CD14-positive monocyte (primary cell): ENCODE measurements at regions not wholly inside any gene's neighbourhood (a gene's known extent, or its start where the extent isn't known, plus 50 kb on each side); places are given as distances from the start of the nearest gene placed in this dataset.

Experiments
- DNase-seq, 3 donors: peaks; one replicate each; pipeline ENCODE4 v3.0.0-alpha.2; 2011 to 2022
- H2AFZ ChIP-seq: 2 replicates; pipeline ENCODE4 v1.6.0; 2012; ENCODE audit warnings: mild to moderate bottlenecking, low read depth, low read length, inconsistent platforms; ENCODE audit not compliant: insufficient read depth, poor library complexity, severe bottlenecking
- H3K27ac ChIP-seq, 2 donors: 1 replicate in 1 of 2; 2 replicates in 1 of 2; pipeline ENCODE4 v1.5.1; 2012 to 2013; ENCODE audit warnings: low read length in 2 of 2, control low read depth in 1 of 2, inconsistent platforms in 1 of 2, low read depth in 1 of 2, mild to moderate bottlenecking in 1 of 2
- H3K27me3 ChIP-seq, 2 donors: one replicate each; pipeline versions ENCODE4 v1.6.0 to v1.6.1; 2011 to 2013; ENCODE audit warnings: low read length in 2 of 2; ENCODE audit not compliant: control insufficient read depth in 2 of 2, insufficient read depth in 2 of 2
- H3K36me3 ChIP-seq, 2 donors: replicated peaks in 1 of 2; 1 replicate in 1 of 2; 2 replicates in 1 of 2; pipeline versions ENCODE4 v1.5.1 to v1.6.1; 2012 to 2013; ENCODE audit warnings: low read length in 2 of 2, control low read depth in 1 of 2, inconsistent platforms in 1 of 2, mild to moderate bottlenecking in 1 of 2; ENCODE audit not compliant: insufficient read depth in 2 of 2, control insufficient read depth in 1 of 2
- H3K4me1 ChIP-seq, 2 donors: 1 replicate in 1 of 2; 2 replicates in 1 of 2; pipeline versions ENCODE4 v1.5.1 to v1.6.1; 2012 to 2013; ENCODE audit warnings: low read length in 2 of 2, control low read depth in 1 of 2, inconsistent platforms in 1 of 2, mild to moderate bottlenecking in 1 of 2, moderate library complexity in 1 of 2; ENCODE audit not compliant: insufficient read depth in 2 of 2, control insufficient read depth in 1 of 2
- H3K4me2 ChIP-seq: replicated peaks from 2 replicates; pipeline ENCODE3; 2012; ENCODE audit warnings: low read length, moderate library complexity, mild to moderate bottlenecking; ENCODE audit not compliant: poor library complexity, severe bottlenecking; ENCODE audit errors: extremely low read depth
- H3K4me3 ChIP-seq, 3 experiments: fragments of 200-600 bp in 1 of 3; sonication (generic) in 1 of 3; replicated peaks in 1 of 3; 1 replicate in 2 of 3; 2 replicates in 1 of 3; pipeline ENCODE4 v1.5.1; 2011 to 2013; ENCODE audit warnings: low read length in 3 of 3, mild to moderate bottlenecking in 3 of 3, control low read depth in 2 of 3, low read depth in 2 of 3, inconsistent platforms in 1 of 3, moderate library complexity in 1 of 3
- H3K79me2 ChIP-seq: 2 replicates; pipeline ENCODE4 v1.6.0; 2012; ENCODE audit warnings: mild to moderate bottlenecking, control low read depth, inconsistent platforms, low read length, moderate library complexity; ENCODE audit not compliant: insufficient read depth
- H3K9ac ChIP-seq: 2 replicates; pipeline ENCODE4 v1.6.0; 2017; ENCODE audit warnings: low read length, mild to moderate bottlenecking; ENCODE audit not compliant: insufficient read depth, poor library complexity, severe bottlenecking
- H3K9me3 ChIP-seq, 2 donors: replicated peaks in 1 of 2; 1 replicate in 1 of 2; 2 replicates in 1 of 2; pipeline versions ENCODE4 v1.5.1 to v1.6.1; 2012 to 2013; ENCODE audit warnings: low read length in 2 of 2, control low read depth in 1 of 2; ENCODE audit not compliant: control insufficient read depth in 1 of 2, insufficient read depth in 1 of 2
- H4K20me1 ChIP-seq: 2 replicates; pipeline ENCODE4 v1.6.0; 2012; ENCODE audit warnings: mild to moderate bottlenecking, low read length, control low read depth, moderate library complexity; ENCODE audit not compliant: insufficient read depth
- H3K27ac Mint-ChIP-seq, 7 donors: one replicate each; pipeline ENCODE4 v1.8.0; 2020; ENCODE audit warnings: mild to moderate bottlenecking in 7 of 7, mixed read lengths in 7 of 7, moderate library complexity in 6 of 7, inconsistent platforms in 2 of 7
- H3K27me3 Mint-ChIP-seq, 3 donors: one replicate each; pipeline ENCODE4 v1.8.0; 2021 to 2022; ENCODE audit warnings: low read depth in 3 of 3, mild to moderate bottlenecking in 3 of 3, mixed read lengths in 3 of 3, moderate library complexity in 3 of 3, inconsistent platforms in 1 of 3
- H3K36me3 Mint-ChIP-seq, 2 donors: one replicate each; pipeline ENCODE4 v1.8.0; 2020; ENCODE audit warnings: mixed read lengths in 2 of 2, inconsistent platforms in 1 of 2, mild to moderate bottlenecking in 1 of 2
- H3K4me1 Mint-ChIP-seq: one replicate; pipeline ENCODE4 v1.8.0; 2020; ENCODE audit warnings: mild to moderate bottlenecking, mixed read lengths
- H3K4me3 Mint-ChIP-seq, 2 donors: one replicate each; pipeline ENCODE4 v1.8.0; 2020; ENCODE audit warnings: mild to moderate bottlenecking in 2 of 2, mixed read lengths in 2 of 2, moderate library complexity in 1 of 2
- H3K9me3 Mint-ChIP-seq, 7 donors: one replicate each; pipeline ENCODE4 v1.8.0; 2020 to 2022; ENCODE audit warnings: mixed read lengths in 7 of 7, mild to moderate bottlenecking in 6 of 7, moderate library complexity in 6 of 7, inconsistent platforms in 2 of 7
- CTCF ChIP-seq: fragments of 200-600 bp; IDR thresholded peaks from one replicate; pipeline ENCODE4 v1.8.0; 2022; ENCODE audit warnings: antibody characterized with exemption, mild to moderate bottlenecking
- WGBS: methylation state at CpG from one replicate; pipeline ENCODE4 v1.1.5; 2013; ENCODE audit warnings: missing lambda C conversion rate; ENCODE audit not compliant: insufficient coverage; 5-methylcytosine and 5-hydroxymethylcytosine counted together
- intact Hi-C, 2 donors: fragments of 100-400 bp; cut with micrococcal nuclease; formaldehyde crosslinking; loops; one replicate each; pipeline versions ENCODE4 v1.15.0 to v1.15.1; 2023

- no CpG with 5 or more reads among the region's 8 CpGs for WGBS
- no peaks in the 10 kb centered on the region for H3K36me3 ChIP-seq
- H3K79me2 ChIP-seq: no peaks in the 10 kb centered on the region
- no peak overlapping the region for H2AFZ ChIP-seq
- peaks cover 13 to 40% (median 20%) of the 10 kb centered on the region in 3 donors for H3K27me3 Mint-ChIP-seq
- TF ChIP-seq CTCF: no peak
- H3K27ac ChIP-seq: no peak overlapping the region
- H3K4me3 Mint-ChIP-seq: no peak overlapping the region
- H3K4me2 ChIP-seq: no peak overlapping the region
- peaks cover 11 to 13% of the 10 kb centered on the region in 2 donors for H3K27me3 ChIP-seq
- no peak for DNase-seq
- no peaks in the 10 kb centered on the region for H3K4me1 Mint-ChIP-seq
- H3K9me3 Mint-ChIP-seq: peaks cover 0 to 5% (median 0%) of the 10 kb centered on the region in 7 donors
- intact Hi-C loops: no loop called here
- no peak overlapping the region for H3K27ac Mint-ChIP-seq
- H3K4me1 ChIP-seq: no peaks in the 10 kb centered on the region
- no peaks in the 10 kb centered on the region for H3K9me3 ChIP-seq
- H3K4me3 ChIP-seq: no peak overlapping the region
- no peaks in the 10 kb centered on the region for H3K36me3 Mint-ChIP-seq
- H3K9ac ChIP-seq: no peak overlapping the region
- no peaks in the 10 kb centered on the region for H4K20me1 ChIP-seq
Measured at GRCh38 chr7:27462575-27463270, 200.0 kb downstream of the HIBADH start.

- Histone ChIP-seq H3K4me2 (no peak overlapping the region), H3K9ac (no peak overlapping the region), H3K9me3 (no peaks in the 10 kb centered on the region), H2AFZ (no peak overlapping the region), H3K79me2 (no peaks in the 10 kb centered on the region), H3K4me3 (no peak overlapping the region), H3K27me3 (peaks cover 14 to 17% of the 10 kb centered on the region in 2 donors), H3K4me1 (no peaks in the 10 kb centered on the region), H3K36me3 (no peaks in the 10 kb centered on the region), H3K27ac (no peak overlapping the region), H4K20me1 (no peaks in the 10 kb centered on the region)
- H3K4me3 Mint-ChIP-seq: no peak overlapping the region
- H3K27me3 Mint-ChIP-seq: peaks cover 22 to 47% (median 23%) of the 10 kb centered on the region in 3 donors
- H3K36me3 Mint-ChIP-seq: no peaks in the 10 kb centered on the region
- 90% methylated on average over 2 of the region's 2 CpGs for WGBS
- intact Hi-C loops: no loop called here
- TF ChIP-seq CTCF: no peak
- no peak overlapping the region for H3K27ac Mint-ChIP-seq
- no peak for DNase-seq
- H3K9me3 Mint-ChIP-seq: no peaks in the 10 kb centered on the region
- no peaks in the 10 kb centered on the region for H3K4me1 Mint-ChIP-seq
Measured at GRCh38 chr7:27464970-27465369, 197.7 kb downstream of the HIBADH start.
